ENCODE measurements at regions not wholly inside any gene's neighbourhood (a gene's known extent, or its start where the extent isn't known, plus 50 kb on each side); places are given as distances from the start of the nearest gene placed in this dataset.
"Not testable (repeated sequence)": the region's sequence is repeated elsewhere in the genome, so short reads cannot be mapped to it uniquely, and the experiment has no call there.

- POLR2A ChIA-PET = no interaction called here
- Mint-ChIP-seq H3K9me3 (no peaks in the 10 kb centered on the region), H3K36me3 (ENCODE audit: low read depth) (no peaks in the 10 kb centered on the region), H3K4me3 (no peak overlapping the region), H3K4me1 (no peaks in the 10 kb centered on the region), H3K27ac (no peak overlapping the region), H3K27me3 (no peaks in the 10 kb centered on the region)
- no peak for DNase-seq
- CTCF ChIA-PET = interaction anchor here (0.6 kb wide), 1 partner anchor 418 kb away, joined by 3 read pairs; no protein-coding TSS in a partner anchor
These were observed 584.4 kb upstream of the AMELY start for GRCh38 chrY:7496001-7496400.

- H3K4me1 Mint-ChIP-seq; H3K27me3 Mint-ChIP-seq; H3K27ac Mint-ChIP-seq; CTCF ChIA-PET; DNase-seq; H3K36me3 Mint-ChIP-seq (ENCODE audit: low read depth); H3K9me3 Mint-ChIP-seq; POLR2A ChIA-PET; H3K4me3 Mint-ChIP-seq: not testable (repeated sequence)
These were observed 573.1 kb upstream of the AMELY start for GRCh38 chrY:7484455-7485285.

- H3K27me3 Mint-ChIP-seq = no peaks in the 10 kb centered on the region
- H3K36me3 Mint-ChIP-seq (ENCODE audit: low read depth) = no peaks in the 10 kb centered on the region
- H3K9me3 Mint-ChIP-seq = no peaks in the 10 kb centered on the region
- H3K27ac Mint-ChIP-seq = no peak overlapping the region
- peaks cover 9% of the 10 kb centered on the region for H3K4me1 Mint-ChIP-seq
- H3K4me3 Mint-ChIP-seq = no peak overlapping the region
- DNase-seq = no peak
- POLR2A ChIA-PET = no interaction called here
- CTCF ChIA-PET = no interaction called here
These were observed 560.4 kb upstream of the AMELY start for GRCh38 chrY:7471976-7472375.

- Mint-ChIP-seq H3K36me3 (ENCODE audit: low read depth) (no peaks in the 10 kb centered on the region), H3K4me3 (no peak overlapping the region), H3K4me1 (peaks cover 12% of the 10 kb centered on the region), H3K27me3 (no peaks in the 10 kb centered on the region), H3K9me3 (no peaks in the 10 kb centered on the region), H3K27ac (no peak overlapping the region)
- DNase-seq = no peak
- ChIA-PET POLR2A (no interaction called here), CTCF (no interaction called here)
These were observed 558.5 kb upstream of the AMELY start for GRCh38 chrY:7470037-7470436.

GRCh38 chrY:7468951-7469745 lies 557.6 kb upstream of the AMELY start:
- ChIA-PET CTCF (no interaction called here), POLR2A (no interaction called here)
- no peak overlapping the region for H3K27ac Mint-ChIP-seq
- H3K36me3 Mint-ChIP-seq (ENCODE audit: low read depth) = no peaks in the 10 kb centered on the region
- H3K4me1 Mint-ChIP-seq = peaks cover 8% of the 10 kb centered on the region
- H3K27me3 Mint-ChIP-seq = no peaks in the 10 kb centered on the region
- no peaks in the 10 kb centered on the region for H3K9me3 Mint-ChIP-seq
- DNase-seq = no peak
- H3K4me3 Mint-ChIP-seq = no peak overlapping the region

GRCh38 chrY:7467796-7468520 lies 556.4 kb upstream of the AMELY start:
- H3K9me3 Mint-ChIP-seq = no peaks in the 10 kb centered on the region
- DNase-seq = no peak
- peaks cover 8% of the 10 kb centered on the region for H3K4me1 Mint-ChIP-seq
- no peaks in the 10 kb centered on the region for H3K27me3 Mint-ChIP-seq
- CTCF ChIA-PET = no interaction called here
- POLR2A ChIA-PET = no interaction called here
- no peak overlapping the region for H3K27ac Mint-ChIP-seq
- H3K4me3 Mint-ChIP-seq = no peak overlapping the region
- no peaks in the 10 kb centered on the region for H3K36me3 Mint-ChIP-seq (ENCODE audit: low read depth)

- CTCF ChIA-PET = no interaction called here
- no peaks in the 10 kb centered on the region for H3K9me3 Mint-ChIP-seq
- H3K4me3 Mint-ChIP-seq = no peak overlapping the region
- no peaks in the 10 kb centered on the region for H3K36me3 Mint-ChIP-seq (ENCODE audit: low read depth)
- no peak overlapping the region for H3K27ac Mint-ChIP-seq
- POLR2A ChIA-PET = no interaction called here
- DNase-seq = no peak
- no peaks in the 10 kb centered on the region for H3K27me3 Mint-ChIP-seq
- H3K4me1 Mint-ChIP-seq = peaks cover 8% of the 10 kb centered on the region
These were observed 553.7 kb upstream of the AMELY start for GRCh38 chrY:7465185-7465621.

GRCh38 chrY:7464742-7465141 lies 553.2 kb upstream of the AMELY start:
- H3K27ac Mint-ChIP-seq = no peak overlapping the region
- DNase-seq = no peak
- CTCF ChIA-PET = no interaction called here
- peaks cover 2% of the 10 kb centered on the region for H3K9me3 Mint-ChIP-seq
- POLR2A ChIA-PET = no interaction called here
- peaks cover 8% of the 10 kb centered on the region for H3K4me1 Mint-ChIP-seq
- no peak overlapping the region for H3K4me3 Mint-ChIP-seq
- H3K36me3 Mint-ChIP-seq (ENCODE audit: low read depth) = no peaks in the 10 kb centered on the region
- H3K27me3 Mint-ChIP-seq = no peaks in the 10 kb centered on the region

- Mint-ChIP-seq H3K27ac (no peak overlapping the region), H3K4me3 (no peak overlapping the region), H3K9me3 (peaks cover 3% of the 10 kb centered on the region), H3K27me3 (no peaks in the 10 kb centered on the region), H3K4me1 (peaks cover 8% of the 10 kb centered on the region), H3K36me3 (ENCODE audit: low read depth) (no peaks in the 10 kb centered on the region)
- ChIA-PET CTCF (no interaction called here), POLR2A (no interaction called here)
- DNase-seq = no peak
These were observed 552.2 kb upstream of the AMELY start for GRCh38 chrY:7463711-7464110.

GRCh38 chrY:7463196-7463595 lies 551.6 kb upstream of the AMELY start:
- Mint-ChIP-seq H3K9me3 (peaks cover 3% of the 10 kb centered on the region), H3K27me3 (no peaks in the 10 kb centered on the region), H3K27ac (no peak overlapping the region)

GRCh38 chrY:7462657-7463056 lies 551.1 kb upstream of the AMELY start:
- Mint-ChIP-seq H3K36me3 (ENCODE audit: low read depth) (no peaks in the 10 kb centered on the region), H3K27me3 (no peaks in the 10 kb centered on the region), H3K4me3 (no peak overlapping the region), H3K27ac (no peak overlapping the region), H3K4me1 (peaks cover 4% of the 10 kb centered on the region), H3K9me3 (peaks cover 3% of the 10 kb centered on the region)
- DNase-seq = no peak
- ChIA-PET POLR2A (no interaction called here), CTCF (interaction anchor here (0.8 kb wide), 1 partner anchor 540 kb away, joined by 3 read pairs; no protein-coding TSS in a partner anchor)

More at GRCh38 chrY:7463196-7463595, 551.6 kb upstream of the AMELY start:
- Mint-ChIP-seq H3K36me3 (ENCODE audit: low read depth) (no peaks in the 10 kb centered on the region), H3K4me1 (peaks cover 5% of the 10 kb centered on the region), H3K4me3 (no peak overlapping the region)
- CTCF ChIA-PET = no interaction called here
- DNase-seq = no peak
- POLR2A ChIA-PET = no interaction called here

GRCh38 chrY:7461873-7462525 lies 550.4 kb upstream of the AMELY start:
- Mint-ChIP-seq H3K27me3 (no peaks in the 10 kb centered on the region), H3K9me3 (peaks cover 3% of the 10 kb centered on the region), H3K27ac (no peak overlapping the region), H3K4me3 (no peak overlapping the region), H3K36me3 (ENCODE audit: low read depth) (no peaks in the 10 kb centered on the region), H3K4me1 (peaks cover 4% of the 10 kb centered on the region)
- ChIA-PET POLR2A (no interaction called here), CTCF (interaction anchor here (0.8 kb wide), 1 partner anchor 541 kb away, joined by 3 read pairs; no protein-coding TSS in a partner anchor)
- DNase-seq = no peak

GRCh38 chrY:7459802-7460201 lies 548.2 kb upstream of the AMELY start:
- Mint-ChIP-seq H3K9me3 (peaks cover 3% of the 10 kb centered on the region), H3K36me3 (ENCODE audit: low read depth) (no peaks in the 10 kb centered on the region), H3K27ac (no peak overlapping the region), H3K27me3 (no peaks in the 10 kb centered on the region), H3K4me1 (no peaks in the 10 kb centered on the region), H3K4me3 (no peak overlapping the region)
- CTCF ChIA-PET = no interaction called here
- POLR2A ChIA-PET = no interaction called here
- no peak for DNase-seq

All from activated CD4-positive, alpha-beta memory T cell treated with anti-CD3 and anti-CD28 coated beads, Interleukin-2, amount 10 ng/mL, durations not matched to agents 7 days and 5 days (primary cell).